NCI-H510A (cell line): ENCODE measurements at regions not wholly inside any gene's neighbourhood (a gene's known extent, or its start where the extent isn't known, plus 50 kb on each side); places are given as distances from the start of the nearest gene placed in this dataset.
"Not testable (repeated sequence)": the region's sequence is repeated elsewhere in the genome, so short reads cannot be mapped to it uniquely, and the experiment has no call there.

Source experiments
- DNase-seq: peaks from one replicate; lab custom pipeline; 2025; lab: John Stamatoyannopoulos, UW

GRCh38 chr5:110812639-110813038 lies 73.8 kb downstream of the SLC25A46 start:
- DNase-seq: no peak

- no peak for DNase-seq
These were observed 77.3 kb downstream of the SLC25A46 start for GRCh38 chr5:110815916-110816605.

- DNase-seq: no peak
These were observed 78.7 kb downstream of the SLC25A46 start for GRCh38 chr5:110817459-110817858.

- no peak for DNase-seq
These were observed 84.8 kb downstream of the SLC25A46 start for GRCh38 chr5:110823571-110823970.

- DNase-seq: no peak
These were observed 86.2 kb downstream of the SLC25A46 start for GRCh38 chr5:110824936-110825441.

- no peak for DNase-seq
These were observed 93.9 kb downstream of the SLC25A46 start for GRCh38 chr5:110832683-110833082.

GRCh38 chr5:110834933-110835332 lies 96.1 kb downstream of the SLC25A46 start:
- DNase-seq: not testable (repeated sequence)

GRCh38 chr5:110836851-110837250 lies 98.0 kb downstream of the SLC25A46 start:
- no peak for DNase-seq

GRCh38 chr5:110838357-110838756 lies 99.5 kb downstream of the SLC25A46 start:
- DNase-seq: not testable (repeated sequence)

GRCh38 chr5:110838961-110839360 lies 100.2 kb downstream of the SLC25A46 start:
- DNase-seq: no peak

GRCh38 chr5:110840347-110840960 lies 101.6 kb downstream of the SLC25A46 start:
- no peak for DNase-seq

- no peak for DNase-seq
These were observed 102.3 kb downstream of the SLC25A46 start for GRCh38 chr5:110841137-110841536.

- no peak for DNase-seq
These were observed 104.1 kb downstream of the SLC25A46 start for GRCh38 chr5:110842948-110843347.

- no peak for DNase-seq
These were observed 105.4 kb downstream of the SLC25A46 start for GRCh38 chr5:110844251-110844650.

GRCh38 chr5:110846398-110847001 lies 107.7 kb downstream of the SLC25A46 start:
- DNase-seq: no peak

GRCh38 chr5:110851357-110851756 lies 112.5 kb downstream of the SLC25A46 start:
- no peak for DNase-seq

- DNase-seq: no peak
These were observed 113.2 kb downstream of the SLC25A46 start for GRCh38 chr5:110852053-110852452.

GRCh38 chr5:110852541-110852940 lies 113.7 kb downstream of the SLC25A46 start:
- DNase-seq: no peak

- DNase-seq: no peak
These were observed 114.5 kb downstream of the SLC25A46 start for GRCh38 chr5:110853267-110853666.

GRCh38 chr5:110854200-110854599 lies 115.4 kb downstream of the SLC25A46 start:
- DNase-seq: no peak

GRCh38 chr5:110855961-110856360 lies 117.2 kb downstream of the SLC25A46 start:
- no peak for DNase-seq

- no peak for DNase-seq
These were observed 126.7 kb downstream of the SLC25A46 start for GRCh38 chr5:110865400-110866094.

GRCh38 chr5:110869927-110870326 lies 131.1 kb downstream of the SLC25A46 start:
- DNase-seq: no peak
